Upper lobe of right lung (tissue), 1 donor: ENCODE measurements at regions not wholly inside any gene's neighbourhood (a gene's known extent, or its start where the extent isn't known, plus 50 kb on each side); places are given as distances from the start of the nearest gene placed in this dataset.

ENCODE experiments used
- ATAC-seq: fragments of 200-7000 bp; cut with Tn5 transposase; one replicate; pipeline ENCODE4 v1.9.1; 2020; ENCODE audit warnings: mild to moderate bottlenecking, moderate library complexity
- DNase-seq: peaks from one replicate; pipeline ENCODE4 v3.0.0-alpha.2; 2020
- H3K27ac ChIP-seq: fragments of 200-600 bp; one replicate; pipeline ENCODE4 v1.8.0; 2022
- H3K27me3 ChIP-seq: fragments of 200-600 bp; one replicate; pipeline ENCODE4 v1.8.0; 2022; ENCODE audit warnings: mild to moderate bottlenecking
- H3K36me3 ChIP-seq: fragments of 200-600 bp; one replicate; pipeline ENCODE4 v1.8.0; 2022
- H3K4me1 ChIP-seq: fragments of 200-600 bp; one replicate; pipeline ENCODE4 v1.8.0; 2022
- H3K4me3 ChIP-seq: fragments of 200-600 bp; one replicate; pipeline ENCODE4 v1.8.0; 2022; ENCODE audit warnings: mild to moderate bottlenecking
- H3K9me3 ChIP-seq: fragments of 200-600 bp; one replicate; pipeline ENCODE4 v1.8.0; 2022
- CTCF ChIP-seq: fragments of 200-600 bp; IDR thresholded peaks from one replicate; pipeline ENCODE4 v1.8.0; 2022; ENCODE audit warnings: antibody characterized with exemption
- intact Hi-C: fragments of 100-400 bp; cut with DNase I; formaldehyde crosslinking; loops from one replicate; pipeline ENCODE4 v1.11.0; 2022
- donor health status: DM: no; HTN: yes; CAD: no; lungs with severe emphysema.

- Histone ChIP-seq H3K36me3 (no peaks in the 10 kb centered on the region), H3K27ac (no peak overlapping the region), H3K4me1 (no peaks in the 10 kb centered on the region), H3K4me3 (no peak overlapping the region), H3K9me3 (no peaks in the 10 kb centered on the region), H3K27me3 (no peaks in the 10 kb centered on the region)
- intact Hi-C loops = no loop called here
- ATAC-seq = no peak
- TF ChIP-seq CTCF = no peak
- DNase-seq = no peak
These were observed 113.6 kb upstream of the BTG1 start for GRCh38 chr12:92259291-92259690.

GRCh38 chr12:92257261-92257660, 111.6 kb upstream of the BTG1 start:
- no peaks in the 10 kb centered on the region for H3K27me3 ChIP-seq
- no peaks in the 10 kb centered on the region for H3K36me3 ChIP-seq
- no peak overlapping the region for H3K27ac ChIP-seq
- ATAC-seq = no peak
- intact Hi-C loops = no loop called here
- TF ChIP-seq CTCF = no peak
- no peaks in the 10 kb centered on the region for H3K4me1 ChIP-seq
- H3K9me3 ChIP-seq = no peaks in the 10 kb centered on the region
- no peak overlapping the region for H3K4me3 ChIP-seq
- no peak for DNase-seq

GRCh38 chr12:92255741-92256140, 110.1 kb upstream of the BTG1 start:
- TF ChIP-seq CTCF = no peak
- ATAC-seq (no peak), DNase-seq (no peak)
- no peaks in the 10 kb centered on the region for H3K27me3 ChIP-seq
- intact Hi-C loops = no loop called here
- H3K4me3 ChIP-seq = no peak overlapping the region
- H3K27ac ChIP-seq = no peak overlapping the region
- no peaks in the 10 kb centered on the region for H3K9me3 ChIP-seq
- H3K36me3 ChIP-seq = no peaks in the 10 kb centered on the region
- no peaks in the 10 kb centered on the region for H3K4me1 ChIP-seq

- H3K4me1 ChIP-seq = no peaks in the 10 kb centered on the region
- no peak overlapping the region for H3K4me3 ChIP-seq
- no peaks in the 10 kb centered on the region for H3K36me3 ChIP-seq
- H3K27me3 ChIP-seq = no peaks in the 10 kb centered on the region
- H3K9me3 ChIP-seq = no peaks in the 10 kb centered on the region
- intact Hi-C loops = no loop called here
- no peak overlapping the region for H3K27ac ChIP-seq
- no peak for ATAC-seq
- no peak for TF ChIP-seq CTCF
- DNase-seq = no peak
These were observed 107.7 kb upstream of the BTG1 start for GRCh38 chr12:92253301-92253700.

- no peak for TF ChIP-seq CTCF
- Histone ChIP-seq H3K27me3 (no peaks in the 10 kb centered on the region), H3K4me3 (no peak overlapping the region), H3K4me1 (peaks cover 3% of the 10 kb centered on the region), H3K36me3 (no peaks in the 10 kb centered on the region), H3K27ac (no peak overlapping the region), H3K9me3 (no peaks in the 10 kb centered on the region)
- DNase-seq (no peak), ATAC-seq (no peak)
- intact Hi-C loops = no loop called here
These were observed 103.3 kb upstream of the BTG1 start for GRCh38 chr12:92248977-92249376.

GRCh38 chr12:92244036-92244435, 98.4 kb upstream of the BTG1 start:
- TF ChIP-seq CTCF = peak; percentile 22
- no peak for DNase-seq
- H3K27me3 ChIP-seq = no peaks in the 10 kb centered on the region
- no peaks in the 10 kb centered on the region for H3K36me3 ChIP-seq
- peaks cover 12% of the 10 kb centered on the region for H3K4me1 ChIP-seq
- H3K9me3 ChIP-seq = no peaks in the 10 kb centered on the region
- H3K4me3 ChIP-seq = no peak overlapping the region
- peak; percentile 62 for ATAC-seq
- peak overlapping the region; percentile 70 for H3K27ac ChIP-seq
- intact Hi-C loops = no loop called here
